Left colon (tissue), 2 donors: ENCODE measurements at regions not wholly inside any gene's neighbourhood (a gene's known extent, or its start where the extent isn't known, plus 50 kb on each side); places are given as distances from the start of the nearest gene placed in this dataset.
"Not testable (repeated sequence)": the region's sequence is repeated elsewhere in the genome, so short reads cannot be mapped to it uniquely, and the experiment has no call there.

ENCODE experiments used
- ATAC-seq: fragments of 200-7000 bp; cut with Tn5 transposase; one replicate; pipeline ENCODE4 v1.9.1; 2020; ENCODE audit warnings: mild to moderate bottlenecking, moderate library complexity
- DNase-seq, 2 donors: peaks; one replicate each; pipeline ENCODE4 v3.0.0-alpha.2; 2020
- intact Hi-C, 2 donors: fragments of 100-400 bp; cut with DNase I in 1 of 2; cut with micrococcal nuclease in 1 of 2; formaldehyde crosslinking; loops; one replicate each; pipeline versions ENCODE4 v1.11.2 to v1.14.0; 2022; cut with DNase I, micrococcal nuclease
- donor health status: DM: no; HTN: no; CAD: no.
- donor health status: DM: yes; HTN: yes; CAD: no.

DNA sequence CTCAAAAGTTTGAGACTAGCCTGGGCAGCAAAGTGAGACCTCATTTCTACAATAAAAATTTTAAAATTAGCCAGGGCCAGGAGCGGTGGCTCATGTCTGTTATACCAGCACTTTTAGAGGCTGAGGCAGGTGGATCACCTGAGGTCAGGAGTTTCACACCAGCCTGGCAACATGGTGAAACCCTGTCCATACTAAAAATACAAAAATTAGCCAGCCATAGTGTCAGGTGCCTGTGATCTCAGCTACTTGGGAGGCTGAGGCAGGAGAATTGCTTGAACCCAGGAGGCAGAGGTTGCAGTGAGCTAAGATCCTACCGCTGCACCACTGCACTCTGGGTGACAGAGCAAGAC, 85.1 kb upstream of the MAP4 start:
- intact Hi-C loops, DNase-seq, ATAC-seq: not testable (repeated sequence)

DNA sequence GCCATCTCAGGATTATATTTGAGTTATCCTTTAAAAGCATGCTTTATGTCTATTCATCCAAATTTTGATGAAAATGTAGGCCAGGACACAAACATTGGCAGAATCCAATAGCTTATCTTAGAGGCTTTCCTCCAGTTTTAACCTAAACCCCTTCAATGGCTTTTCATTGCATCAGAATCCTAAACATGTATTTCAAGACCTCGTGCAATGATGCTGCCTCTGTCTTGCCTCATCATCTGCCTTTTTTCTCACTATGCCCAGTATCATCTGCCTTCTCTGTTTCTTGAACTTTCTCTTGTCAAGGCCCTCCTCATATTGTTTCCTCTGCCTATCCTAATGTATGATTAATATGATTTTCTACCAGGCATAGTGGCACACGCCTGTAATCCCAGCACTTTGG, 76.1 kb upstream of the MAP4 start:
- no peak for ATAC-seq
- no peak for DNase-seq
- intact Hi-C loops: no loop called here

DNA sequence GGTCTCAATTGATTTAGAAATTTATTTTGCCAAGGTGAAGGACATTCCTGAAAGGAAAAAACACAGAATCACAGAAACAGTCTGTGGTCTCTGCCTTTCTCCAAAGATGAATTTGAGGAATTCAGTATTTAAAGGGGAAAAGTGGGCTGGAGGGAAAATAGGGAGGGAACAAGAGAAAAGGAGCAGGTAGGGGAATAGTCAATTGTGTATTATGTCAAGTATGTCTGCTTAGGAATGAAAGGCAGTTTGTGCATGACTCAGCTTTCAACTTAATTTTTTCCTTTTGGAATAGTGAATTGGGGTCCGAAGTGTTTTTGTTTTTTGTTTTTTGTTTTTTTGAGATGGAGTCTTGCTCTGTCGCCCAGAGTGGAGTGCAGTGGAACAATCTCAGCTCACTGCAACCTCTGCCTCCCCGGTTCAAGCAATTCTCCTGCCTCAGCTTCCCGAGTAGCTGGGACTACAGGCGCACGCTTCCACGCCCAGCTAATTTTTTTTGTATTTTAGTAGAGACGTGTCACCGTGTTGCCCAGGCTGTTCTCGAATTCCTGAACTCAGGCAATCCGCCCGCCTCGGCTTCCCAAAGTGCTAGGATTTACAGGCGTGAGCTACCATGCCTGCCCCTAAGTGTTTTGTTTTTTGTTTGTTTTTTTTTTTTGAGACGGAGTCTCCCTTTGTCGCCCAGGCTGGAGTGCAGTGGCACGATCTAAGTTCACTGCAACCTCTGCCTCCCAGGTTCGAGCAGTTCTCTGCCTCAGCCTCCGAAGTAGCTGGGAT, 74.1 kb upstream of the MAP4 start:
- intact Hi-C loops: no loop called here
- ATAC-seq: no peak
- no peak for DNase-seq

DNA sequence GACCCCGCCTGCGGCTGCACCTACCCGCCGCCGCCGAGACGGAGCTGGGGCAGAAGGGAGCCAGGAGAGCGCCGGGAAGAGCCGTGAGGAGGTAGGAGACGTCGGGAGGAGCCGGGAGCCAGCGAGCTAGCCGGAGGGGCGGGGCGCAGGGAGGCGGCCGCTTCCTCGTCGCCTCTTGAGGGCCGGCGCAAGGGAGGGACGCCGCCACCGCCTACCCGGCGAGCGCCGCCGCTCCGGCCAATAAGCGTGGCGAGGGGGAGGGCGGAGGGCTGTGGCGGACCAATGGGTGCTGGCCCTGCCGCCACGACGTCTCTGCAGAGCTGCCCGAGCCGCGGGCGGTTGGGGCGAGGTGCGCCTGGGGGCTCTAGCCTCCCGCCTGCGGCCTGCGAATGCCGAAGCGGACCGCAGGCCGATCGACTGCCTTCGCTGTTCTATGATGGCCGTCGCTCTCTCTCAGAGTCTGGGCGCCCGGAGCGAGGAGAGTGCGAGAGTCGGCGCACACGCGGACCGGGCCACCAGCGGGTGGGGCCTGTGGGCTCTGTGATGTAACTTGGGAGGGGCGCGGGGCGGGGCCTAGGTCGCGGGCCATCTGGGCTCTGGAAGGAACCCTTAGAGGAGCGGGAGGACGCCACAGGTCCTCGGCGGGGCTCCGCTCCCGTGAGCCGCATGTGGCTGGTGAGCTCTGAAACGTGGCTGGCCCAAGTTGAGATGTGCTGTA, 72.7 kb upstream of the MAP4 start:
- peak; percentile 92 for ATAC-seq
- intact Hi-C loops: no loop called here

DNA sequence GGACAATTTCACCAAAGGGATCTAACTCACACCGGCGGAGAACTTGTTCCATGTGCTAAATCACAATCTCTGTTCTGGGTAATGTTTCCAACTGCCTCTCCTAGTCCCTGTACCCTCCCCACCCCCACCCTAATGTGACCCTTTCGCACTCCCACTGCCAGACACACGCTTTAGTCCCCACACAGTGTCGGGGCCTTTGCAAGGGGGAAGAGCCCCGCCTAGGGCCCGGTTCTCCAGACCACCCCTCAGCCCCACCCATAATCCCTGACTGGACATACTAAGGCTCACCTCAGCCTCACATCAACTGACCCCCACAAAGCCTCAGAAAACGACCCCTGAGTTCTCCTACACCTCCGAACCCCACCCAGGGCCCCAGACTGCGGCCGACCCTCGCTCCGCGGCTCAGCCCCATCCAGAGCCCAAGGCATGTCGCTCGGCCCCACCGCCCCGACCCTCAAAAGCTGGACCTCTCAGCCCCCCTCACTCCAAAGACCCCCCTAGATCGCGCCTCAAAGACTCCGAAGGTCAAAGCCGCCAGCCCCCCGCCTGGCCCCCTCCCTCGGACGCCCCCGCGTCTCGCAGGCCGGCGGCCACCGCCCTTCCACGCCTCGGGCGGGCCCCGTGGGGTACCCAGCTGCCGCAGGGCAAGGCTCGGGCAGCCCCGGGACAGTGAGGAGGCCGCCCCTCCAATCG, 72.0 kb upstream of the MAP4 start:
- peak; percentile 7 for ATAC-seq
- intact Hi-C loops: no loop called here
- peak in 1 of 2 donors; percentile 45 for DNase-seq

More for the DNA sequence above, 72.7 kb upstream of the MAP4 start:
- DNase-seq: peak; percentile 96 to 99

DNA sequence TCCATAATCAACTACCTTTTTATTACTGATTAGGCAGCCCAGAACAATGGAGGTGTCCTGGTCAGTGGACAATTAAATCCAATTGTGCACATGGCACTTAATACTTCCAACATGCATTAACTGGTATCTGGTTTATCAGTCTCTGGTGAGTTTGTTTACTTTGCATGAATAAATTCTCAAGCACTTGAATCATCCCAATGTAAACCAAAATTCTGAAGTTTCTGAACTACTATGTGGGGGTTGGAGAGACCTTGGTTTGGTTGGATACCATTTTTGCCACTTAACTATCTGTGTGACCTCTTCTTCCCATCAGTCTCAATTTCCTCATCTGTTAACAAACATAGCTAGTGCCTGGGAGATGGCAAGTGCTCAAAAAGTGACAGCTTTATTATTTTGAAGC, 70.5 kb upstream of the MAP4 start:
- no peak for DNase-seq
- intact Hi-C loops: no loop called here
- no peak for ATAC-seq

DNA sequence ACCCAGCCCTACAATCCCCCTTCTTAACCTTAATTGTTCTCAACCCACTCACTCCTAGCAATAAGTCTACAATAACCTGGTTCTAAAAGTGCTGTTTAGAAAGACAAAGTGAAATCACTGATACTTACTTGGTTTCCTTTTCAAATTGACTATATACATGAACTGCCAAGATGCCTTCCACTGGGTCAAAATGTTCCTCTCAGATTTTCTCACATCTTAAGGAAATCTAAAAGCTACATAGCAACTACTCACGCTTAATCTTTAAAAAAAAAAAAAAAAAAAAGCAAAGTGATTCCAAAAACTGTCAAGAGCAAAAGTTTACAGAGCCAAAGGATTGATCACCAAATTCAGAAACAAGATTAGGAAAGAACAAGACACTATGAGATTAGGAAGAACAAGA, 68.7 kb upstream of the MAP4 start:
- intact Hi-C loops: no loop called here
- DNase-seq (no peak), ATAC-seq (no peak)

DNA sequence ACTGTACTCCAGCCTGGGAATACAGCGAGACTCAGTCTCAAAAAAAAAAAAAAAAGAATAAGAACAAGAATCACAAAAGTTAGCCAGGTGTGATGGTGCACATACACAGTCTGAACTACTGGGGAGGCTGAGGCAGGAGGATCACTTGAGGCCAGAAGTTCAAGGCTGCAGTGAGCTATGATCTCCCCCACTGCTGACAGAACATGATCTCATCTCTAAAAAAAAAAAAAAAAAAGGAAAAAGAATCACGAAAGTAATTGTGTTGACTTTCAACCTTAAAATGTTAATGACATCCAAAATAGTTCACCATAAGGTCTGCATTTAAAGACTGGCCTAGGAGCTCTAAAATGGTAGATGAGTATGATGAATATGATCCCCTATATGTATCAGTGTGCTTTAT, 68.0 kb upstream of the MAP4 start:
- intact Hi-C loops: no loop called here
- ATAC-seq: no peak

DNA sequence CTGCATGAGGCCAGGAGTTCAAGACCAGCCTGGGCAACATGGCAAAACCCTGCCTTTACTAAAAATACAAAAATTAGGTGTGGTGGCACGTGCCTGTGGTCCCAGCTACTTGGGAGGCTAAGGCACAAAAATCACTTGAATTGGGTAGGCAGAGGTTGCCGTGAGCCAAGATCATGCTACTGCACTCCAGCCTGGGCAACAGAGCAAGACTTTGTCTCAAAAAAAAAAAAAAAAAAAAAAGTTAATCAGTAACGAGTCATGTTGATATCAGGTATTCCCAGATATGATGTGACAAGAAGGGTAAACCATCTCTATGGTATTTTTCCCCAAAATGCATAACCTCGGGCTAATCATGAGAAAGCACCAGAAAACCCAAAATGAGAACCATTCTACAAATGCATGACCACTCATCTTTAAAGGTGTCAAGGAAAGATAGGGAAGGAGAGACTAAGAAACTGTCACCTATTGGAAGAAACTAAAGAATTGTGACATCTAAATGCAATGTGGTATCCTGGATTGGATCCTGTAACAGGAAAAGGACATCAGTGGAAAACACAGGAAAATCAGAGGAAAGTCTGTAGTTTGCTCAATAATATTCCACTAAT, 66.5 kb upstream of the MAP4 start:
- ATAC-seq: no peak
- intact Hi-C loops: no loop called here
- no peak for DNase-seq

More for the DNA sequence above, 68.0 kb upstream of the MAP4 start:
- no peak for DNase-seq

DNA sequence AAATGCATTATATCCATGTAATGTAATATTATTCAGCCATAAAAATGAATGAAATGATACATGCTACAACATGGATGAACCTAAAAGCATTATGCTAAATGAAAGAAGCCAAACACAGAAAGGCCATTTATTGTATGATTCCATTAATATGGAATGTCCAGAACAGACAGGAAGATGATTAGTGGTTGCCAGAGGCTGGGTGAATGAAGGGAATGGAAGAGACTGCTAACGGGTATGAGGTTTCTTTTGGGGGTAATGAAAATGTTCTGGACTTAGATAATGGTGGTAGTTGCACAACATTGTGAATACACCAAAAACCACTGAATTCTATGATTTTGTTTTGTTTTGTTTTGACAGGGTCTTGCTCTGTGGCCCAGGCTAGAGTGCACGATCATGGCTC, 61.6 kb upstream of the MAP4 start:
- intact Hi-C loops: no loop called here
- ATAC-seq (no peak), DNase-seq (no peak)

DNA sequence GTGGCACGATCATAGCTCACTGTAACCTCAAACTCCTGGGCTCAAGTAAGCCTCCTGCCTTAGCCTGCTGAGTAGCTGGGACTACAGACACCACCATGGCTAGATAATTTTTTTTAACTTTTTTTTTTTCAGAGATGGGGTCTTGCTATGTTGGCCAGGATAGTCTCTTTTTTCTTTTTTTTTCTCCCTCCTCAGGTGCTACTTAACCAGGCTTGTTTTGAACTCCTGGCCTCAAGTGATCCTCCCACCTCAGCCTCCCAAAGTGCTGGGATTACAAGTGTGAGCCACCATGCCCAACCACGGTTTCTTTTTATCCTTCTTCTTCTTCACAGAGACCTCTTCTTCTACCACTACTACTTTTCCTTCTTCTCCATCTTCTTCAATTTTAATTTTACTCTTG, 53.8 kb upstream of the MAP4 start:
- DNase-seq (no peak), ATAC-seq (no peak)
- intact Hi-C loops: no loop called here

DNA sequence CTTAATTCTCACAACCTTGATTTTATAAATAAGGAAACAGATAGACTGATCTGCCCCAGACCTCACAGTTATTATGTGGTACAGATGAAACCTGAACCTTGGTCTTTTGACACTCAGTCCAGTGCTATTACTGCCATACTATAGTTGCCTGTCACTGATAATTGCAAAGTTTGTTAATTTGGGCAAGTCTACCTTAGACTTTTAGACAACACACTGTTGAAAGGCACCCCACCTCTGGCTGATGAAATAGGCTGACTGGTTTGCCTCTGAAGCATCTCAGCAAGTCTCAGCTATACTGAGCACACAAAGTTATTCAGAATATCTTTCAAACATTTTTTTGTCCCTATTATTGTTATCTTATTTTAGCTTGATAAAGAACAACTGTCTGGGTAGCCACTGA, 53.1 kb upstream of the MAP4 start:
- intact Hi-C loops: no loop called here
- ATAC-seq (peak; percentile 51), DNase-seq (no peak)

DNA sequence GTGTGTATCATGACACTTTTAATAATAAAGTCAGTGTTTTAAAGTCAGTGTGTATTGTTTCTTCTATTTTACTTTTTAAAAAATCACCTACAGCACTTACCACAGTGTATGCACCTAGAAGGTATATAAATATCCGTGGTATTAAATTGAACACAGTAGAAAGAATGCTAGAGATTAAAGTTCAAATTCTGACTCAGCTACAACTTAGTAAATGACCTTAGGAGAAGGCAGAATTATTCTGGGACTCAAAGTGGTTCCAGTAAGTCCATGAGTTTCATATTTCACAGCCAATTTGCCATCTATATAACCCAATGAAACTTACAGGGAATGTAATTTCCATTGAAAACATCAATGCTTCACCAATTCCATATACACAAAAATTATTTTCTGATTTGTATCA, 52.7 kb upstream of the MAP4 start:
- peak; percentile 58 for ATAC-seq
- intact Hi-C loops: no loop called here
- DNase-seq: no peak

DNA sequence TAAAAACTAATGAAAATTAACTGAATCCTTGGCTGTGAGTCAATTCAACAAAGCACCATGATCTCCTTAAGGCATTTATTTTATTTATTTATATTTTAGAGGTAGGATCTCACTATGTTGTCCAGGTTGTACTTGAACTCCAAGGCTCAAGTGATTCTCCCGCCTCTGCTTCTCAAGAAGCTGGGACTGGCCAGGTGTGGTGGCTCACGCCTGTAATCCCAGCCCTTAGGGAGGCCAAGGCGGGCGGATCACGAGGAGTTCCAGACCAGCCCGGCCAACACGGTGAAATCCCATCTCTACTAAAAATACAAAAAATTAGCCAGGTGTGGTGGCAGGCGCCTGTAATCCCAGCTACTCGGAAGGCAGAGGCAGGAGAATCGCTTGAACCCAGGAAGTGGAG, 52.1 kb upstream of the MAP4 start:
- intact Hi-C loops, DNase-seq, ATAC-seq: not testable (repeated sequence)

DNA sequence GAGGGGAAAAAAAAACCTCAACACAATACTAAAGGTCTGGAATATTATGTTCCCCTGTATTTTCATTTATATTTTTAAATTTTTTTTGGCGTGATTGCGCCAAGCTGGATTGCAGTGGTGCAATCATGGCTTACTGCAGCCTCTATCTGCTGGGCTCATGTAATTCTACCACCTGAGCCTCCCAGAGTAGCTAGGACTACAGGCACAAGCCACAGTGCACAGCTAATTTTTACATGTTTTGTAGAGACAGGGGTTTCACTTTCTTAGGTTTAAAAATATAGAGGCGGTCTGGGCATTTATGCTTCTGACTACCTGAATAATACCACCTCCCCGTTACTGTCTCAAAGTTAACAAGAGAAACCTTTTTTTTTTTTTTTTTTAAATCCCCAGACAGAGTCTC, 51.1 kb upstream of the MAP4 start:
- ATAC-seq: no peak
- no peak for DNase-seq

More for the DNA sequence above, 51.1 kb upstream of the MAP4 start:
- intact Hi-C loops: no loop called here
